Fibroblast of lung (primary cell): ENCODE measurements at regions not wholly inside any gene's neighbourhood (a gene's known extent, or its start where the extent isn't known, plus 50 kb on each side); places are given as distances from the start of the nearest gene placed in this dataset.

Source experiments
- DNase-seq, 2 donors: peaks; one replicate each; pipeline versions ENCODE4 v3.0.0 to v3.0.0-alpha.2; 2010; ENCODE audit warnings: low read depth in 2 of 2
- H2AFZ ChIP-seq: 2 replicates; pipeline ENCODE4 v1.5.1; 2012; ENCODE audit warnings: low read length, control low read depth, inconsistent platforms
- H3K27ac ChIP-seq: 2 replicates; pipeline ENCODE4 v1.5.1; 2011; ENCODE audit warnings: low read length, control low read depth; ENCODE audit not compliant: insufficient read depth
- H3K27me3 ChIP-seq: 2 replicates; pipeline ENCODE4 v1.5.1; 2011; ENCODE audit warnings: mild to moderate bottlenecking, low read length; ENCODE audit not compliant: control insufficient read depth, insufficient read depth
- H3K36me3 ChIP-seq: 2 replicates; pipeline ENCODE4 v1.5.1; 2011; ENCODE audit warnings: low read length; ENCODE audit not compliant: control insufficient read depth, insufficient read depth
- H3K4me1 ChIP-seq: 2 replicates; pipeline ENCODE4 v1.5.1; 2011; ENCODE audit warnings: low read length; ENCODE audit not compliant: control insufficient read depth, insufficient read depth; ENCODE audit errors: extremely low read depth
- H3K4me2 ChIP-seq: 2 replicates; pipeline ENCODE4 v1.5.1; 2011; ENCODE audit warnings: low read length, control low read depth; ENCODE audit not compliant: insufficient read depth; ENCODE audit errors: extremely low read depth
- H3K4me3 ChIP-seq, 4 experiments: fragments of 200-600 bp in 1 of 4; sonication (generic) in 1 of 4; replicated peaks in 1 of 4; 2 replicates each; pipeline ENCODE4 v1.5.1; 2011 to 2016; ENCODE audit warnings: low read length in 4 of 4, low read depth in 3 of 4, mild to moderate bottlenecking in 3 of 4, control low read depth in 2 of 4, inconsistent platforms in 1 of 4, mixed read lengths in 1 of 4; ENCODE audit not compliant: insufficient read depth in 1 of 4; ENCODE audit errors: control extremely low read depth in 1 of 4
- H3K79me2 ChIP-seq: 2 replicates; pipeline ENCODE4 v1.5.1; 2012; ENCODE audit warnings: mild to moderate bottlenecking, low read length, inconsistent platforms; ENCODE audit not compliant: control insufficient read depth, insufficient read depth
- H3K9ac ChIP-seq: 2 replicates; pipeline ENCODE4 v1.5.1; 2011; ENCODE audit warnings: mild to moderate bottlenecking, low read length, control low read depth; ENCODE audit not compliant: insufficient read depth
- H3K9me3 ChIP-seq: 2 replicates; pipeline ENCODE4 v1.5.1; 2012; ENCODE audit warnings: low read depth, low read length; ENCODE audit not compliant: control insufficient read depth, insufficient read depth
- H4K20me1 ChIP-seq: 2 replicates; pipeline ENCODE4 v1.5.1; 2011; ENCODE audit warnings: low read length; ENCODE audit not compliant: control insufficient read depth, insufficient read depth; ENCODE audit errors: extremely low read depth
- CTCF ChIP-seq, 2 donors: IDR thresholded peaks in 1 of 2; conservative IDR thresholded peaks in 1 of 2; 1 replicate in 1 of 2; 2 replicates in 1 of 2; pipeline ENCODE4 v1.5.1; 2011 to 2012; ENCODE audit warnings: low read length in 2 of 2, control low read depth in 1 of 2, inconsistent platforms in 1 of 2, low read depth in 1 of 2, mild to moderate bottlenecking in 1 of 2
- EZH2 ChIP-seq: IDR thresholded peaks from 2 replicates; pipeline ENCODE4 v1.5.1; 2012; ENCODE audit warnings: low read length, control low read depth, mild to moderate bottlenecking; ENCODE audit errors: missing control alignments

DNA sequence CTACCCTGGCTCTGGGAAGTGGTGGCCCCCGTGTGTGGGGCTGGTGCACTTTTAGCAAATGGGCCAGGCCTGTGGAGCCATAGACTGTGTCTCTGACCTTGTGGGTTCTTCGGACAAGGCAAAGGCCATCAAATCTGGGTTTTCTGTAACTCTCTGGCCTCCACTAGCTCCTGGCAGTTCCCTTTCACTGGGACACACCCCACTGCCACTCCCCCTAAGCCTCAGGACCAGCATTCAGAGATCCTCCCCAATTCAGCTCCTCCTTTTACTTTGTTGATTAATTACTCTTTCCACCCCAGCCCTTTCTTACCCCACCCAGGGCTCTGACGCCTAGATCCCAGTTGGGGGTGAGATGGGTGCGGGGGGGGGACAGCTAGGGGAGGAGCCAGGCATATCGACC, 53.9 kb upstream of the IRX3 start:
- no peaks in the 10 kb centered on the region for H4K20me1 ChIP-seq
- no peaks in the 10 kb centered on the region for H3K4me1 ChIP-seq
- no peaks in the 10 kb centered on the region for H3K79me2 ChIP-seq
- no peak overlapping the region for H3K9ac ChIP-seq
- no peaks in the 10 kb centered on the region for H3K9me3 ChIP-seq
- H3K27ac ChIP-seq, result no peak overlapping the region
- H3K27me3 ChIP-seq, result no peaks in the 10 kb centered on the region
- H3K4me2 ChIP-seq, result no peak overlapping the region
- H3K4me3 ChIP-seq, result no peak overlapping the region
- H3K36me3 ChIP-seq, result no peaks in the 10 kb centered on the region
- H2AFZ ChIP-seq, result no peak overlapping the region
- TF ChIP-seq EZH2 (no peak), CTCF (conservative IDR thresholded peaks at IDR 0.05 in 1 of 2, IDR thresholded peaks at IDR 0.05 in 1 of 2; ENCODE audit: low read depth in 1 of 2, low read length in 2 of 2) (no peak)
- DNase-seq, result no peak

GRCh38 chr16:54336631-54337204, 50.1 kb upstream of the IRX3 start:
- H3K4me3 ChIP-seq, result no peak overlapping the region
- no peaks in the 10 kb centered on the region for H3K27me3 ChIP-seq
- TF ChIP-seq EZH2, result no peak
- TF ChIP-seq CTCF (conservative IDR thresholded peaks at IDR 0.05 in 1 of 2, IDR thresholded peaks at IDR 0.05 in 1 of 2; ENCODE audit: low read depth in 1 of 2, low read length in 2 of 2), result no peak
- no peaks in the 10 kb centered on the region for H3K36me3 ChIP-seq
- H2AFZ ChIP-seq, result no peak overlapping the region
- H3K79me2 ChIP-seq, result no peaks in the 10 kb centered on the region
- no peak for DNase-seq
- no peak overlapping the region for H3K27ac ChIP-seq
- H3K4me1 ChIP-seq, result no peaks in the 10 kb centered on the region
- no peak overlapping the region for H3K4me2 ChIP-seq
- no peaks in the 10 kb centered on the region for H3K9me3 ChIP-seq
- no peaks in the 10 kb centered on the region for H4K20me1 ChIP-seq
- no peak overlapping the region for H3K9ac ChIP-seq
